Transverse colon (tissue), 3 donors: ENCODE measurements at regions not wholly inside any gene's neighbourhood (a gene's known extent, or its start where the extent isn't known, plus 50 kb on each side); places are given as distances from the start of the nearest gene placed in this dataset.

ENCODE experiments used
- CTCF ChIP-seq, 5 experiments: fragments of 200-600 bp in 3 of 5; fragments of 450-650 bp in 2 of 5; sonication (generic) in 3 of 5; IDR thresholded peaks; 1 replicate in 2 of 5; 2 replicates in 3 of 5; pipeline ENCODE4 v1.5.1; 2016 to 2017; ENCODE audit warnings: antibody characterized with exemption in 5 of 5, inconsistent platforms in 3 of 5, mild to moderate bottlenecking in 2 of 5, moderate library complexity in 1 of 5
- POLR2A ChIP-seq: fragments of 450-650 bp; IDR thresholded peaks from one replicate; pipeline ENCODE4 v1.6.1; 2016; ENCODE audit warnings: antibody characterized with exemption, mild to moderate bottlenecking, moderate library complexity

- TF ChIP-seq CTCF (IDR thresholded peaks at IDR 0.05) (no peak), POLR2A (no peak)
Observed at GRCh38 chr17:79417476-79417988, 193.3 kb downstream of the RBFOX3 start.
